K562 (cell line): ENCODE measurements at regions not wholly inside any gene's neighbourhood (a gene's known extent, or its start where the extent isn't known, plus 50 kb on each side); places are given as distances from the start of the nearest gene placed in this dataset.

ENCODE experiments used
- CBX1 ChIP-seq: sonication (generic); IDR thresholded peaks from 2 replicates; pipeline ENCODE4 v1.6.1; 2016; ENCODE audit warnings: antibody characterized with exemption, low read depth, mild to moderate bottlenecking
- COPS2 ChIP-seq: fragments of 450-650 bp; conservative IDR thresholded peaks from 2 replicates; pipeline ENCODE4 v1.6.1; 2016; ENCODE audit warnings: mild to moderate bottlenecking, moderate library complexity
- CTCF ChIP-seq, 3 experiments: IDR thresholded peaks in 2 of 3; conservative IDR thresholded peaks in 1 of 3; 2 replicates each; pipeline ENCODE4 v1.5.1; 2011 to 2012; ENCODE audit warnings: low read length in 3 of 3, mild to moderate bottlenecking in 3 of 3, control low read depth in 2 of 3, improper control_type of control experiment in 1 of 3, inconsistent platforms in 1 of 3, low read depth in 1 of 3, mixed read lengths in 1 of 3, moderate library complexity in 1 of 3; ENCODE audit not compliant: insufficient read depth in 2 of 3
- KDM4B ChIP-seq, 2 experiments: fragments of 450-650 bp in 1 of 2; sonication (generic) in 1 of 2; IDR thresholded peaks; 2 replicates each; pipeline ENCODE4 v1.6.1; 2016 to 2017; ENCODE audit warnings: borderline replicate concordance in 2 of 2, antibody characterized with exemption in 1 of 2, low read depth in 1 of 2, mild to moderate bottlenecking in 1 of 2
- MCM2 ChIP-seq: fragments of 450-650 bp; IDR thresholded peaks from 2 replicates; pipeline ENCODE4 v1.6.1; 2017; ENCODE audit warnings: low read depth, mild to moderate bottlenecking
- ZNF134 ChIP-seq: fragments of 250-450 bp; sonication (Bioruptor Pico); conservative IDR thresholded peaks from 2 replicates; pipeline ENCODE4 v1.4.0; 2020

- TF ChIP-seq CBX1 (no peak), COPS2 (no peak), MCM2 (no peak), ZNF134 (CRISPR knock-in tag) (no peak), CTCF (IDR thresholded peaks at IDR 0.05 in 2 of 3, conservative IDR thresholded peaks at IDR 0.05 in 1 of 3; ENCODE audit: insufficient read depth in 2 of 3, low read depth in 1 of 3, low read length in 3 of 3) (no peak), KDM4B (IDR thresholded peaks at IDR 0.05; ENCODE audit: borderline replicate concordance in 2 of 2, low read depth in 1 of 2) (no peak)
These were observed 369.5 kb upstream of the THBS1 start for GRCh38 chr15:39211108-39211979.
